ENCODE measurements at regions not wholly inside any gene's neighbourhood (a gene's known extent, or its start where the extent isn't known, plus 50 kb on each side); places are given as distances from the start of the nearest gene placed in this dataset.

GRCh38 chr22:48806227-48806781 is 1021.4 kb downstream of the BRD1 start:
- no peak for DNase-seq

DNA sequence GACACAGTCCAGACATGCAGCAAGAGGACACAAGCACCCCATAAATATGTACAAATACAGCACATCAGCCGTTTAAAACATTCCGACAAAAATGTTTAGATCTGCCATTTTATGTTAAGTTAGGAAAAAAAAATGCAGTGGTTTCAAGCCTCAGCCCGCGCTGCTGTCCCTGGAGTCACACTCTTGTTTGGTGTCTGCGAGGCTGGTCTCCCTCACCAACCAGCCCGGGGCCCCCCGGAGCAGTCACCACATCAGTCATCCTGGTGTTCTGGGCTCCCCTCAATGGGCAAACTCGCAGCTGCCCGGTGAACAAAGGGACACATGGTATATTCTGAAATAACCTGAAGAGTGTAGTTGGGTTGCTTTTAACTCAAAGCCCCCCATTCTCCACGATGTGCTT is 1022.2 kb downstream of the BRD1 start:
- DNase-seq: no peak

GRCh38 chr22:48804811-48805301 is 1022.8 kb downstream of the BRD1 start:
- no peak for DNase-seq

DNA sequence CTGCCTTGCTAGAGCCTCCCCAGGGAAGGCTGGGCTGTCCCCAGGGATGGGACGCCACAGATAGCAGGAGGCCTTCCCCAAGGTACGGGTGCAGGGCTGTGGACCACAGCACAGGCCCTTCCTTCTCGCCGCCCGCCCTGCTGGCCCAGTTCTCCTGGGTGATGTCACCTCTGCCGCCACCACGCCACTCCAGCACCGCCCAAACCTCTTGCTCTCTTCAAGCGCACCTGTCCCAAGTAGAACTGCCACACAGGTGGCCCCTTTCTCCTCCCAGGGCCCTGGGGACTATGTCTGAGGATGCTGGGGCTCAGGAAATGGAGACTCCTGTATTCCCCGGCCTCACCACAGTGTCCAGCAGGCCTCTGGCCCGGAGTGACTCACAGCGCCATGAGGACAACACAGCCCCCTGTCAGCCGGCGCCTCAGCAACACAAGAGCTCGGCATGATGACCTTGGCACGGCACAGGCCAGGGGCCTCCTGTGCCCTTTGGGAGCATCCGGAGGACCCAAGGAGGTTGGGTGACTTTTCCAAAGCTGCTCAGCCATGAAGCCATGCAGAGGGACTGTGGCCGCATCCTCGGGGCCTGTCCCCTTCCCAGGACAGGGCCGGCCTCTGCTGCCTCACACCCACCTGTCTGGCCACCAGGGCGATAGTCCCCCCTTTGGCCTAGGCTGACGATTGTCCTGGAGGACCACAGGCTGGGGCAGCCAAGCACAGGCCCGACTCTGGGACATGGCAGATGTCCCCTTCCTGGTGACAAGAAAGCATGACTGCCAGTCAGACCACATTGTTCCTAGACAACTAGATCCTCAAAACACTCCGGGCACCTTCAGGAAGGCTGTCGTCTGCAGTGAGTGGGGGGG is 1023.5 kb downstream of the BRD1 start:
- DNase-seq: no peak

- no peak for DNase-seq
Observed at GRCh38 chr22:48803171-48803947, 1024.3 kb downstream of the BRD1 start.

- no peak for DNase-seq
Observed at GRCh38 chr22:48802576-48802975, 1025.1 kb downstream of the BRD1 start.

GRCh38 chr22:48800886-48801607 is 1026.6 kb downstream of the BRD1 start:
- no peak for DNase-seq

DNA sequence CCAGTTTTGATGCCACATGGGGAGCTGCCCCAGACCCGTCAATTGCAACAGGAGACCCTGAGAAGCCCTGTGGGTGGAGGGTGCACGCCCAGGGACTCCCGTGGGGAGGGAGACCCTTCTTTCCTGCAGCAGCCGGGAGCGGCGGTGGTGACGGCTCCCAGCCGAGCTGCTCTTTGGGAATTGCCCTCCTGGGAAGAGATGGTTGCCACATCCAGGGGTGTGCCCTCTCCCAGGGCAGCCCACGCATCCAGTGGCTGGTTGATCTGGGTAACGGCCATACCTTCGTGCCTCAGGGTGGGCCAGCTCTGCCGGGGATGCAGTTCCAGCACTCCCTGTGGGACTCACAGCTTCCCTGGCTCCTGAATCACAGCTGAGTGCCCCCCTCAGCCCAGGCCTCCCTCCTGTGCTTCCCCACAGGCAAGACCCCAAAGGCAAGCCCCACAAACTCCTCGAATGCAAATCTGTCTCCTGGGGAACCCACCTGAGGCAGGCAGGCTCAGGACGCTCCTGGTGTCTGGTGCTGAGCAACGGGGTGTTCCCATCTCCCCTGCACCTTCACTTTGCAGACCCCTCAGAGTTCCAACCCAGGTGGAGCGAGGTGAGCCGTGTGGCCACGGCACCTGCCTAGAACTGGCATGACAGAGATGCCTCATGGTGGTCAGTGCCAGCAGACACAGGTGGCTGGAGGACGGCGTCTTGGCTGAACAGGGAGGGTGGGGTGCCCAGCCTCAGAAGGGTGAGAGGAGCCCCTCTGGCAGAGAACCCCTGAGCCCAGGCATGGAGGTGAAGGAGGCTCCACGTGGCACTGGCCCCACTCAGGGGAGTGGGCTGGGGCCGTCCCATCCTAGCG is 1027.4 kb downstream of the BRD1 start:
- no peak for DNase-seq

DNA sequence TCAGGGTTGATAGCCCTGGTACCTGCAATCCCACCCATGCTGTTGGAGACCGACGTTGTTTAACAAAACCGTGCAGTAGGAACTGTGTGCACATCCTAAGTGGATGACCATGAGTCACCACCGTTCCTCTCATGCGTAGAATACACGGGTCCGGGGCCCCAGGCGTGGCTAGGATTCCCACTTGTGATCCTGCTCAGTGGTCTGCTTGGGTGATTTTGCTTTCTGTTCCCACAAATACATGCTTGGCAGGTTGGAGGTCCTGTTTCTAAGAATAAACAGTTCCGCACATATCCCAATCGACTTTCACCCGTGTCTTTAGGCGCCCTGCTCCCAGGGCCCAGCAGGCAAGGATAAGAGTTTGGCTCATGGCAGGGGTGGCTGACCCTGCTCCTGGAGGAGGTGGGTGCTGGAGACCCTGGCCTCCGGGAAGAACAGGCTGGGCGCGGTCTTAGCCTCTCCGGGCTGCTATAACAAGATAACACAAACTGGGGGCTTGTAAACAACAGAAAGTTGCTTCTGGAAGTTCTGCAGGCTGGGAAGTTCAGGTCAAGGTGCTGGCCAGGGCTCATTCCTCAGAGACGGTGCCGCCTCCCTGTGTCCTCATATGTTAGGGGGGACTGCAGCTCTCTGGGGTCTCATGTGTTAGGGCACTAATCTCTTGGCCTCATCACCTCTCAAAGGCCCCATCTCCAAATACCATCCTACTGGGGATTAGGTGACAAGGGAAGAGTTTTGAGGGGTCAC is 1028.3 kb downstream of the BRD1 start:
- DNase-seq: no peak

DNA sequence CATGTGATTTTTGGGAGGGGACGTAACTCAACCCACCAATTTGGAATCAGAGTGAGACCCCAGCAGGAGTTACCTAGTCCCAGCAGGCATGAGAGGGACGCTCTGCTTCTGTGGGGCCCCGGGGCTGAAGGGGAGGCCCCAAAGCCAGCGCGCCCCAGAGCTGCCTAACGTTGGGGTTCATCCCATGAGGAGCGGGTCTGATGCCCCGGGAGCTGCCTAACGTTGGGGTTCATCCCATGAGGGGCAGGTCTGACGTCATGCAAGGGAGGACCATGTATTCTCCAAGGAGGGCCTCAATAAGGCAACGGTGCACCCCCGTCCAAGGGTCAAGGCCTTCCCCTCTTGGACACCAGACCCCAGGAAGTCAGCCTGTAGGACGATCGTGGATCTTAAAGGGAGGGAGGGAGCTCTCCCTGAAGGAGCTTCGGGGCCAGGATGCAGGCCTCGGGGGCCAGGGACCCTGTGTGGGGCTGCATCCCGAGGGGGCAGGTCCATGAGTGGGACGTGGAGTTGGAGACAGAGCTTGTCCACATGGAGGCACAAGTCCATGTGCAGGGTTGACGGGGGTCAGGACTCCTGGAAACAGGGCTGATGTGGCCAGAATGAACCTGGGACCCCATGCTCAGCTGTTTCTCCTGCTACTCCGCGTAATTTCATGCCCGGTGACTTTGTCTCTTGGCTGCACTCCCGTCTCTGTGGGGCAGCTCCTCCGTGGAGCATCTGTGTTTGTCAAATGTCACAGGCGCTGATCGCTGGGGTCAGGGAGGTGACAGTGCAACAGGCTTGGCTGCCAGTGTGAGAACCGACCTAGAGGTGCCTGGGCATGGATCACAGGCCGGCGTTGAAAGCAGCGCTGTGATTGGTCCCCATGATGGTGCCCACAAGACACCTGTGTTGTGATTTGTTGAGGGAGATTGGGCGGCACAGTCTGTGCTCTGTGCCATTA is 1029.1 kb downstream of the BRD1 start:
- DNase-seq: no peak

DNA sequence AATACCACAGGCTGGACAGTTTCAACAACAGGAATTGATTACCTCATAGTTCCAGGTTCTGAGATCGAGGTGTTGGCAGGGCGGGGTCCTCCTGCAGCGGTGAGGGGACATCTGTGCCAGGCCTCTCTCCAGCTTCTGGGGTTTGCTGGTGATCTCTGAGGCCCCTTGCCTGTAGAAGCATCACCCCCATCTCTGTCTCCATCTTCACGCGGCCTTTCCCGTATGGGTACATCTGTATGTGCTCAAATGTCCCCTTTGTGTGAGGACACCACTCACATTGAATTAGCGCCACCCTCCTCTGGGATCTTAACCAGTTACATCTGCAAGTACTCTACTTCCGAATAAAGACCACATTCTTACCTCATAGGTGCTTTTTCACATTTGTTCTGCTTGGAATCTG is 1029.9 kb downstream of the BRD1 start:
- DNase-seq: no peak

DNA sequence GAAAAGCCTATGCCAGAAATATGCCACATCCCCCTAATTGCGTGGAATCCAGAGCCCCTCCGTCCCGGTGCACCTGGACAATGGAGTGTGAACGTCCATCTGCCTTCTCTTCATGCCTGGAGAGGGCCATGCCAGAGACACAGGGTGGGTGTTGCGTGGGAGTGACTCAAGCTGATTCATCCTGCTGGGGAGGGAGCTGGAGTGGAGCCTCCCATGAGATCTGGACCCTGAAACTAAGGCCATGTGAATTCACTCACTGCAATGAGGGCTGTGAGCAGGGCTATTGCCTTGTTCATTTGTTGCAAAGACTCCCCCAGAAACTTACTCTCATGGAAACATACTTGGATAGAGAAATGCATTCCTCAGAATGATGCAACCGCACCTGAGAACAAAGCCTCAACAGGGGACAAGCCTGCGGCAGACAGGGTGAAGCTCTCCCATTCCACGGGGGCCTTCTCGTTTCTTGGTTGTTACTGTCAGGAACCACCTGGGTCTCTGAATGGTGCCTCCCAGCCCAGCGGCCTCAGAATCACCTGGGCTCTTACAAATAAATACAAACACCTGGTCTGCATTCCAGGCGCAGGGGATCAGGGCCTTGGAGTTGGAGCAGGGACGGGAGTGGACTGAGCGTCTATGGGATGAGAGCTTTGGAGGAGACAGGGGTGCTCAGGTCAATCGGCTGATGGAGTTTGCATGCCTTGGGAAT is 1031.2 kb downstream of the BRD1 start:
- DNase-seq: no peak

- no peak for DNase-seq
Observed at GRCh38 chr22:48795664-48796063, 1032.0 kb downstream of the BRD1 start.

GRCh38 chr22:48794906-48795305 is 1032.8 kb downstream of the BRD1 start:
- no peak for DNase-seq

DNA sequence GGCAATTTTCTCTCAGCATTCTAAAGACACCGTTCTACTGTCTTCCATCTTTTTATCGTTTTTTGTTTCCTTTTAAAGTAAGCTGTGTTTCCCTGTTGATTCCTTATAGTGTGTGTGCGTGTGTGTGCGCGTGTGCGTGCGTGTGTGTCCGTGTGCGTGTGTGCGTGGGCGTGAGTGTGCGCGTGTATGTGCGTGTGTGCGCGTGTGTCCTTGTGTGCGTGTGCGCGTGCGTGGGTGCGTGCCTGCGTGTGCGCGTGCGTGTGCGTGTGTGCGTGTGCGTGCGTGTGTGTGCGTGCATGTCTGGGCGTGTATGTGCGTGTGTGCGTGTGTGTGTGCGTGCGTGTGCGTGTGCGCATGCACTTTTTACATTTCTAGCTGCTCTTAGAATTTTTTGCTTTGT is 1033.7 kb downstream of the BRD1 start:
- DNase-seq: no peak

DNA sequence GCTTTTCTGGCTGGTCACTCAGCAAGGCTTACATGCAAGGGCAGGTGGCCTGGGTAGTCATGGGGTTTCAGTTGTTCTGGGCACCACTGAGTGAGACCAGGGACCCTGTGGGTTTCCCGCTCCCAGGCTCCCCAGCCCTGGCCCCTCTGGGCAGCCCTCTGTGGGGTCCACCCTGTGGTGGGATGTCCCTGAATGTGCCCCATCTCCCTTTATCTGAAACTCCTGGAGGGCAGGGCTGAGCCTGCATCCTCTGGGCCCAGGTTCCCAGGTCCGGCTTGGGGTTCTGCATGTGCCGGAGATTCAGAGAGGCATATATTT is 1041.0 kb downstream of the BRD1 start:
- no peak for DNase-seq

DNA sequence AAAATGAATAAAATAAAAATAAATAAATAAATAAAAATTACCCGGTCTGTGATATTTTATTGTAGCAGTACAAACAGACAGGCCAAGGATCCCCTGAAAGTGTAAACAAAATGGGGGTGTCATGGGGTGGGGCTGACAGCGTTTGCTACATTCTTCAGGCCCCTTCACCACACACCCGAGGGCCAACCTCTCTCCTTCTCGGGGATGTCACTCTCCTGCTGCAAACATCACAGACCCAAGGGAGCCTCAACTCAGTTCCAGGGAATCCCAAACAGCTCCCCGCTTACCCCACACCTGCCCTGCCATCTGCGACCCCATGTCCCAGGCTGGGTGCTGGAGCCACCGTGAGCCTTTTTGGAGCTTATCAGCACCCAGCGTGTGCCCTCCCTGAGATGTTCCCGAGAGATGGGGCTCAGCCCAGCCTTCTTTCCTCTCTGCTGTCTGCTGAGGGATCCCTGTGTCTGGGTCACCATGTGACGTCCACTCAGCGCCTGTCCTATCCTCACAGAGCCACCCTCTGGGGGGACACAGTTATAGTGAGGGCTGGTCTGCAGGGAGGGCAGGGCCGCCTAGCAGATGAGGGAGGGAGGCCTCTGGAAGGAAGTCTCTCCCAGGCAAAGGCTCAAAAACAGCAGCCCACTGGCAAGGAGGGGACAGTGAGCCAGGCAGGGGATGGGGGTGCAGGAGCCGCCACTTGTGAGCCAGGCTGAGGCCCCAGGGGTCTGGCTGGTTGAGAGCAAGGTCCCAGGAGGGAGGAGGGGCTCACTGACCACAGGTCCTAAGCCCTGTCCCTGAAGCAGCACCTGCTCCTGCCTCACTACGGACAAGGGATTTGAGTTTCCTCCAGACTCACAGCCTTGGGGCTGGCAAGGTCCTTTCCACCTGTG is 1041.6 kb downstream of the BRD1 start:
- no peak for DNase-seq

- no peak for DNase-seq
Observed at GRCh38 chr22:48784701-48785503, 1042.8 kb downstream of the BRD1 start.
